Osteoblast (primary cell): ENCODE measurements at regions not wholly inside any gene's neighbourhood (a gene's known extent, or its start where the extent isn't known, plus 50 kb on each side); places are given as distances from the start of the nearest gene placed in this dataset.

Experiments
- DNase-seq: peaks from one replicate; pipeline ENCODE4 v3.0.0; 2011; ENCODE audit warnings: low spot score, mixed read lengths; ENCODE audit not compliant: insufficient read length; ENCODE audit errors: missing footprints
- H2AFZ ChIP-seq: 2 replicates; pipeline ENCODE4 v1.6.0; 2011; ENCODE audit warnings: mild to moderate bottlenecking, low read length
- H3K27ac ChIP-seq: 2 replicates; pipeline ENCODE4 v1.5.1; 2011; ENCODE audit warnings: mild to moderate bottlenecking, low read depth, low read length, moderate library complexity
- H3K27me3 ChIP-seq: 2 replicates; pipeline ENCODE4 v1.6.0; 2012; ENCODE audit warnings: mild to moderate bottlenecking, control low read depth, inconsistent platforms, low read length, moderate library complexity; ENCODE audit not compliant: insufficient read depth
- H3K36me3 ChIP-seq: 2 replicates; pipeline ENCODE4 v1.5.1; 2011; ENCODE audit warnings: mild to moderate bottlenecking, low read length, control low read depth, moderate library complexity; ENCODE audit not compliant: insufficient read depth
- H3K4me1 ChIP-seq: 2 replicates; pipeline ENCODE4 v1.5.1; 2011; ENCODE audit warnings: mild to moderate bottlenecking, low read length, control low read depth, moderate library complexity; ENCODE audit not compliant: insufficient read depth
- H3K4me2 ChIP-seq: 2 replicates; pipeline ENCODE4 v1.6.0; 2011; ENCODE audit warnings: mild to moderate bottlenecking, low read length; ENCODE audit not compliant: insufficient read depth
- H3K4me3 ChIP-seq: fragments of 200-600 bp; sonication (generic); 3 replicates; pipeline ENCODE4 v1.5.1; 2012; ENCODE audit warnings: mild to moderate bottlenecking, low read length, inconsistent platforms; ENCODE audit not compliant: insufficient read depth
- H3K79me2 ChIP-seq: 2 replicates; pipeline ENCODE4 v1.6.0; 2012; ENCODE audit warnings: mild to moderate bottlenecking, low read length, control low read depth, inconsistent platforms; ENCODE audit not compliant: insufficient read depth
- H3K9me3 ChIP-seq: 2 replicates; pipeline ENCODE4 v1.5.1; 2011; ENCODE audit warnings: low read depth, low read length, control low read depth
- H4K20me1 ChIP-seq: 2 replicates; pipeline ENCODE4 v1.6.0; 2012; ENCODE audit warnings: mild to moderate bottlenecking, low read length, control low read depth; ENCODE audit not compliant: insufficient read depth
- TF ChIP-seq, protein P1 (sequence below): IDR thresholded peaks from 2 replicates; pipeline ENCODE4 v1.5.1; 2011; ENCODE audit warnings: mild to moderate bottlenecking, low read depth, low read length, moderate library complexity; ENCODE audit errors: extremely low read depth

- Histone ChIP-seq H4K20me1 (no peaks in the 10 kb centered on the region), H3K4me1 (no peaks in the 10 kb centered on the region), H2AFZ (no peak overlapping the region), H3K36me3 (no peaks in the 10 kb centered on the region), H3K79me2 (no peaks in the 10 kb centered on the region), H3K4me2 (no peak overlapping the region), H3K27ac (no peak overlapping the region), H3K27me3 (no peaks in the 10 kb centered on the region), H3K4me3 (no peak overlapping the region), H3K9me3 (no peaks in the 10 kb centered on the region)
- DNase-seq = no peak
- TF ChIP-seq, protein P1, sequence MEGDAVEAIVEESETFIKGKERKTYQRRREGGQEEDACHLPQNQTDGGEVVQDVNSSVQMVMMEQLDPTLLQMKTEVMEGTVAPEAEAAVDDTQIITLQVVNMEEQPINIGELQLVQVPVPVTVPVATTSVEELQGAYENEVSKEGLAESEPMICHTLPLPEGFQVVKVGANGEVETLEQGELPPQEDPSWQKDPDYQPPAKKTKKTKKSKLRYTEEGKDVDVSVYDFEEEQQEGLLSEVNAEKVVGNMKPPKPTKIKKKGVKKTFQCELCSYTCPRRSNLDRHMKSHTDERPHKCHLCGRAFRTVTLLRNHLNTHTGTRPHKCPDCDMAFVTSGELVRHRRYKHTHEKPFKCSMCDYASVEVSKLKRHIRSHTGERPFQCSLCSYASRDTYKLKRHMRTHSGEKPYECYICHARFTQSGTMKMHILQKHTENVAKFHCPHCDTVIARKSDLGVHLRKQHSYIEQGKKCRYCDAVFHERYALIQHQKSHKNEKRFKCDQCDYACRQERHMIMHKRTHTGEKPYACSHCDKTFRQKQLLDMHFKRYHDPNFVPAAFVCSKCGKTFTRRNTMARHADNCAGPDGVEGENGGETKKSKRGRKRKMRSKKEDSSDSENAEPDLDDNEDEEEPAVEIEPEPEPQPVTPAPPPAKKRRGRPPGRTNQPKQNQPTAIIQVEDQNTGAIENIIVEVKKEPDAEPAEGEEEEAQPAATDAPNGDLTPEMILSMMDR = no peak
These were observed 192.1 kb upstream of the MKI67 start for GRCh38 chr10:128318366-128318765.

- no peaks in the 10 kb centered on the region for H3K36me3 ChIP-seq
- no peaks in the 10 kb centered on the region for H3K79me2 ChIP-seq
- H3K4me3 ChIP-seq = no peak overlapping the region
- DNase-seq = no peak
- H4K20me1 ChIP-seq = no peaks in the 10 kb centered on the region
- TF ChIP-seq, protein P1 = no peak
- H3K4me2 ChIP-seq = no peak overlapping the region
- H3K9me3 ChIP-seq = no peaks in the 10 kb centered on the region
- no peak overlapping the region for H2AFZ ChIP-seq
- no peak overlapping the region for H3K27ac ChIP-seq
- no peaks in the 10 kb centered on the region for H3K4me1 ChIP-seq
- no peaks in the 10 kb centered on the region for H3K27me3 ChIP-seq
These were observed 192.7 kb upstream of the MKI67 start for GRCh38 chr10:128318913-128319312.

DNA sequence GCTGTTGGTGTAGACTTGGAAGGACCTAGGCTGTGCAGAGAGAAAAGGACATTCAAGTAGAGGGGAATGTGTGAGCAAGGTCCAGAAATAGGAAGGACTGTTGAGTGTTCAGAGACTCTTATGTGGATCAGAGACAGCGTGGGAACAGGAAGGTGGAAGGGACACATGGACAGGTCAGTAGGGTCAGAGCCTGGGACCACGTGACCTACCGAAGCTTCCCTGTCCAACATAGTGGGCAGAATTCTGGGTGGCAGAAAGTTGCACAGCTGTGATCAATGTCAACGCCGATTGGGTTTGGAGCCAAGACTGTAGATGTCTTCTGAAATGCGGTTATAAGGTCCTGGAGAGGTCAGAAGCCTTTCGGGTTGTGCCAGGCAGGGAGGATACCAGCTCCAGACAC, 195.9 kb upstream of the MKI67 start:
- TF ChIP-seq, protein P1 = no peak
- Histone ChIP-seq H3K4me1 (no peaks in the 10 kb centered on the region), H3K36me3 (no peaks in the 10 kb centered on the region), H3K79me2 (no peaks in the 10 kb centered on the region), H2AFZ (no peak overlapping the region), H3K9me3 (no peaks in the 10 kb centered on the region), H3K27me3 (no peaks in the 10 kb centered on the region), H3K4me3 (no peak overlapping the region), H4K20me1 (no peaks in the 10 kb centered on the region), H3K27ac (no peak overlapping the region), H3K4me2 (no peak overlapping the region)
- no peak for DNase-seq

DNA sequence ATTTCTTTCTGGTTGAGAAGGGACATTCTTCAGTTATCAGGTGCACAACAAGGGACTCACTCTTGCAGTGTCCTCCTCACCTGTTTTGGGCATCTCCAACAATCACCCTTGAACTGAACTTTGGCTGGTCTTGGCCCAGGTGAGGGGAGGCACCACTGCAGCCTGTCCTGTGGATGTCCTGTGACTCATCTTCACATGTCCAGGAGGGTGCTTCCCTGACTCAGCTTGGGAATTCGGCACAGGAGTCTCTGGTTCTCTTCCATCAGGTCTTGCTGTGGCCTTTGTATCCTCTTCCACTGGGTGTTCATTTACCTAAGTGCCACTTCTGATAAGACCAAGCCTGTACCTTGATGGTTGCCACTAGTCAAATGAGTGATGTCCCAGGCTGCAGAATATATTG, 196.7 kb upstream of the MKI67 start:
- no peak overlapping the region for H3K4me3 ChIP-seq
- no peaks in the 10 kb centered on the region for H3K4me1 ChIP-seq
- TF ChIP-seq, protein P1 = no peak
- no peak overlapping the region for H2AFZ ChIP-seq
- DNase-seq = no peak
- no peaks in the 10 kb centered on the region for H3K36me3 ChIP-seq
- no peaks in the 10 kb centered on the region for H3K79me2 ChIP-seq
- H3K9me3 ChIP-seq = no peaks in the 10 kb centered on the region
- H3K4me2 ChIP-seq = no peak overlapping the region
- H3K27ac ChIP-seq = no peak overlapping the region
- H3K27me3 ChIP-seq = no peaks in the 10 kb centered on the region
- no peaks in the 10 kb centered on the region for H4K20me1 ChIP-seq
